ENCODE measurements at regions not wholly inside any gene's neighbourhood (a gene's known extent, or its start where the extent isn't known, plus 50 kb on each side); places are given as distances from the start of the nearest gene placed in this dataset.

- DNase-seq (ENCODE audit: low spot score) = no peak
Measured at GRCh38 chr3:31384117-31384516, 148.6 kb upstream of the STT3B start.

DNA sequence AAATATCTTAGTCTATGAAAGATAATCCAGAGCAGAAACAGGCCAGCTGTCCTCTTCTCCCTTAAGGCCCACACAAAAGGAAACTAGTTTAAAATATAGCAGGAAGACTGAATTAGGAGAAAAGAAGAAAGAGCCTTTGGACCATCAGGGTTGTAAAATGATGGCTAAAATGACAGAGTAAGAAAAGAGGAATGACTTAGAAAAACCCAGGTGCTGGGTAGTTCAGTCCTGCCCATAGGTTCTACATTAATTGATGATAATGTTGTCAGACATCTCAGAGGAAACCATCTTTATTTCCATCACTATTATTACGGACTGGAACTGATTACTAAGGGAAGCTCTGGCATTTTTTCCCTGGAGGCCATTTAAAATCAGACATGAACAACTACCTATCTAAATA lies 142.8 kb upstream of the STT3B start:
- DNase-seq (ENCODE audit: low spot score) = no peak

- DNase-seq (ENCODE audit: low spot score) = no peak
Measured at GRCh38 chr3:31390466-31390865, 142.3 kb upstream of the STT3B start.

DNA sequence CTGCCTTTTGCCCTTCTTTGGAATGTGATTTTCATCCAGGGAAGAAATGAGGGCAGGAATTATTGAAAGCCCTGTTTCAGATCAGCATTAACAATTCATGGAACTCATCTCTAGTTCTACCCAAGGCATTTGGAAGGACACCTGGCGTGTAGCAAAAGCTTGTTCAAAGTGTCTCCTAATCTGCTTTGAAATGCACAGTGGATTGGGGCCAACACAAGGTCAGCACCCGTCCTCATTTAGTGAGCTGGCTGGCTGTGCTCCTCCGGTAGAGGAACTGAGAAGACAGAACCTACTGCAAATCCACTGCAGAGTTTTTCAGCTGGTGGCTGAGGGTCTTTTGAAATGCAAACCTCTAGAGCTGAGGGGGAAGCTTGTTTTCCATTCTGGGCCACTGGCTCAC lies 141.6 kb upstream of the STT3B start:
- DNase-seq (ENCODE audit: low spot score) = no peak

- DNase-seq (ENCODE audit: low spot score) = no peak
Measured at GRCh38 chr3:31392568-31392967, 140.2 kb upstream of the STT3B start.

- no peak for DNase-seq (ENCODE audit: low spot score)
Measured at GRCh38 chr3:31399271-31399670, 133.5 kb upstream of the STT3B start.

- no peak for DNase-seq (ENCODE audit: low spot score)
Measured at GRCh38 chr3:31402117-31402516, 130.6 kb upstream of the STT3B start.

DNA sequence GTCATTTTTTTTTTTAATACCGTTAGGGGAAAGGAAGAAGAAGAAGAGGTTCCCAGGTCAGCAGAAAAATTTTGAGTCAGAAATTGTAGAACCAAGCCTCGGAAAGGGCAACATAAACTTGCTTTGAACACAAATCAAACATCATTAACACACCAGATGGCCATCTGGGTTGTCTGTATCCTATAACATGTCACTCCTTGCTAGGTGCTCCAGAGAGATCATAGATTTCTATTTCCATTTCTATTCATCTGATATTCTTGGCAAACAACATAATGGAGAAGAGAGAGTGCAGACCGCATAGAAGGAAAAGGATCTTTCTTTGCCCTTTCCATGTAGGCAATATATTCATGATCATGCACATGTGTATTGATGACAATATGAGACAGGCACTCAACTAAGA lies 129.5 kb upstream of the STT3B start:
- DNase-seq (ENCODE audit: low spot score) = no peak

GRCh38 chr3:31404871-31405270 lies 127.9 kb upstream of the STT3B start:
- no peak for DNase-seq (ENCODE audit: low spot score)

DNA sequence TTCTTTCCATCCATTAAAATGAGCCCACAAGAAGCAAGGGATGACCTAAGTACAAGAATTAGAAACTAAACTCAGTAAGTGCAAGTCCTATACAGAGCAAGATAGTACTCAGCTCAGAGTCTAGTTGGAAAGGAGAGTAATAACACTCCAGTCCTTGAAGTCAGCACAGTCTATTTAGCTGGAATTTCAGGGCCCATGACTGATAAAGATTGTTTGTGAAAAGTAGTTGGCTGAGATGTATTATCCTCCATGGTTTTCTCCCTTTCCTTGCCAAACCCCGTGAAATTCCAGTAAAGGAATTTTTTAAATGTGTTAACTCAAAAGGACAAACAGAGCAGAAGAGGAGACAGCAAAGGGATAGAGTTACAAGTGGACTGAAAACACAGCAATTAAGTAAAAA lies 127.2 kb upstream of the STT3B start:
- DNase-seq (ENCODE audit: low spot score) = no peak

DNA sequence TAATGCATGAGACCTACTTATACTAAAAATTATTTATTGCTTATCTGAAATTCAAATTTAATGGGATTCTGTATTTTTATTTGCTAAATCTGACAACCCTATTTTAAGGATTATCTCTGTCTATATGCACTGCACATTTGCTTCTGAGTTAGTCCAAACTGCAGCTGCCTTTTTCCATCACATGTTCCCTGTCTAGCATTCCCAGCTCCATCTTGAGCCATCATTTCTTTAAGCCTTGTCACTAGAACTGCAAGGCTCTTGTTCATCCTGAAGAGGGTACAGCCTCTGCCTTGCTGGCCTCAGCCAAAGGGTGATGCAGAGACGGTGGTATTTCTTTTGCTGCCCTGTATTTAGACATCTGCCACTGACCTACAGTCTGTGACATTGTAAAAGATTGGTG lies 125.8 kb upstream of the STT3B start:
- no peak for DNase-seq (ENCODE audit: low spot score)

DNA sequence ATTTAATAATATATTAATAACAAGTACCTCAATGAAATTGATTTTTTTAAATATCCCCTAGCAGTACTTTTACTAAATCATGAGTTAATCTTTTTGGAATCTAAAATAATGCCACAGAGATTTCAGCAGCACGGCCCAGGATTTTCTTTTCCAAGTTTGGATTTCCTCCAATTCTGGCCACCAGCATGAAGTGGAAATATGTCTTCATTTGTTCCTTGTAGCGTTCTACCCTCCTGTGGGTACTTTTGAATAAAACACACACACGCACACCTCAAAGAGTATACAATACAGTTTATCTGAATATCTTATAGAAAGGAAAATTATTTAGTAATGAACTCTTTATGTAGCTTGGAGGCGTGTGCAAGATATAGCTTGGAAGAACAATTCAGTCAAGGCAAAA lies 125.1 kb upstream of the STT3B start:
- no peak for DNase-seq (ENCODE audit: low spot score)

DNA sequence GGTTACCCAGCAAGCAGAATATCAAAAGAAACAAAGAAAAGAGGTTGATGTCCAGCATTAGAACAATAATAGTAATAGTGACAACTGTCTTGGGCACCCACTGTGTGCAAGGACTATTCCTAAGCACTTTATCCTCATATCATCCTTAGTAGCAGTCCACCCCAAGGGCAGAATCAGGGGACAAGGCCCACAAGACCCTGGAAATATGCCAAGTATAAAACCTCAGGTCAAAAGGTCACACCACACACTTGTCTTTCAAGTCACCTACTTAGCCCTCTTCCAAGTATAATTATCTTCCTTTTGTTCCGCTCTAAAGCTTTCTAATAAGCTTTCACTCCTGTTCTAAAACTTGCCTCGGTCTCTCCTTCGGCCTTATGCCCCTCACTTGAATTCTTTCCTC lies 124.0 kb upstream of the STT3B start:
- no peak for DNase-seq (ENCODE audit: low spot score)

DNA sequence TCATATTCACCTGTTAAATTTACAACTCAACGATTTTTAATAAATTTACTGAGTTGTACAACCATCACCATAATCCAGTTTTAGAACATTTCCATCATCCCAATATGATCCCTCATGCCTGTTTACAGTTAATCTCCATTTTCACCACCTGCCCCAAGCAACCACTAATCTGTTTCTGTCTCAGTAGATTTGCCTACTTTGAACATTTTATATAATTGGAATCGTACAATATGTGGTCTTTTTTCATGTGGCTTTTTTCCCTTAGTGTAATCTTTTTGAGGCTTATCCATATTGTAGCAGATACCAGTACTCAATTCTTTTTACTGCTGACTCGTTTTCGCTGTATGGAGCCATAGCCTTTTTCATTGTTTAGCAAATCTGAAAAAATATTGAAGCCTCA lies 123.3 kb upstream of the STT3B start:
- DNase-seq (ENCODE audit: low spot score) = no peak

DNA sequence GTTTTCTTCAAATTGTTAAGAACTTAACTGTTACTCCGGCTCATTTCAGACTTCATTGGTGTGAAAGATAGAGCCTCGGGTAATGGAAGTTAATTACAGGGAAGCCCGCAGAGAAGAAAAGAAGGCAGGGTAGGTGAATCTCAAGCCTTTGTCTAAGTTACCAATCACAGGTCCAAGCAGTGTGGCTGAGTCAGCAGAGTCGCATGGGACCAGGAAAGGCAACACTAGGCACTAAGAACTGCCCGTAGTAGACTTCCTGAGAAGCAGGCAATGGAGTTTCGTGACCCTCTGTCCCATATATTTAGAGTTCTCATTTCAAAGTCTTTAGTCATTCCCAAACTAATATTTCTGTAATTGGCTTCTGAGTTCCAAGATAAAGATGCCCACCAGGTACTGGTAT lies 122.9 kb upstream of the STT3B start:
- no peak for DNase-seq (ENCODE audit: low spot score)

GRCh38 chr3:31410411-31410810 lies 122.3 kb upstream of the STT3B start:
- DNase-seq (ENCODE audit: low spot score) = no peak

GRCh38 chr3:31412832-31413231 lies 119.9 kb upstream of the STT3B start:
- no peak for DNase-seq (ENCODE audit: low spot score)

- DNase-seq (ENCODE audit: low spot score) = no peak
Measured at GRCh38 chr3:31413515-31413914, 119.2 kb upstream of the STT3B start.

DNA sequence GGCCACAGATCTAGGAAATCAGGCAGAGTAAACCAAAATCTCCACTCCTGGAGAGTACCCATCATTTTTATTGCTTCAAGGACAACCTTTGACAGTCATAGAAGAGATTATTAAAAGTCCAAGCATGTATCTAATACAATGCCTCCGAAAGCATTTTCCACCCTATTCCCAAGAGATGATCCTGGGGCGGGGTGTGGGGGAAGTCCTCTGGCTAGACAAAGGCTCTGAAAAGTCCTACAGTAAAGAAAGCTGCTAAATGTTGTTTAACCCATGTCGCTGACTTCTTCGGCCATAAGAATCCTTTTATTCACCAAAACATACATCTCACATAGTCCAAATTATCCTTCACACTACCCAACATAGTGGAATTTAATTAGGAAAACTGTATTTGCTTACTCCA lies 115.7 kb upstream of the STT3B start:
- DNase-seq (ENCODE audit: low spot score) = no peak

- no peak for DNase-seq (ENCODE audit: low spot score)
Measured at GRCh38 chr3:31417486-31417885, 115.2 kb upstream of the STT3B start.

GRCh38 chr3:31420311-31420710 lies 112.4 kb upstream of the STT3B start:
- no peak for DNase-seq (ENCODE audit: low spot score)

GRCh38 chr3:31421314-31422048 lies 111.2 kb upstream of the STT3B start:
- DNase-seq (ENCODE audit: low spot score) = peak; percentile 31

- no peak for DNase-seq (ENCODE audit: low spot score)
Measured at GRCh38 chr3:31422237-31422636, 110.5 kb upstream of the STT3B start.

- DNase-seq (ENCODE audit: low spot score) = no peak
Measured at GRCh38 chr3:31423482-31423881, 109.2 kb upstream of the STT3B start.

DNA sequence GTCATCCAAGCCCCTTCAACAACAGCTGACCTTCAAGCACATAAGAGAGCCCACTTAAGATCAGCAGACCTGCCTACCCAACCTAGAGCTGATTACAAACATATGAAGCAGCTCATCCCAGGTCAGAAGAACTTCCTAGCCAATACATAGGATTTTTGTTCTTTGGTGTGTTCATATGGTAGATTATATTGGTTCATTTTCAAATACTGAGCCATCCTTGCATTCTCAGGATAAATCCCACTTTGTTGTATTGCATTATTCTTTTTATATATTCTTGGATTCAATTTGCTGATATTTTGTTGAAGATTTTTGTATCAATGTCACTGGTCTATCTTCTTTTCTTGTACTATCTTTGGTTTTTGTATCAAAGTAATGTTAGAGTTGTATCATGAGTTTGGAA lies 107.3 kb upstream of the STT3B start:
- DNase-seq (ENCODE audit: low spot score) = no peak
